Stomach (tissue), 4 donors: ENCODE measurements at regions not wholly inside any gene's neighbourhood (a gene's known extent, or its start where the extent isn't known, plus 50 kb on each side); places are given as distances from the start of the nearest gene placed in this dataset.

Experiments
- CTCF ChIP-seq, 7 experiments: fragments of 450-650 bp in 4 of 7; fragments of 200-600 bp in 3 of 7; sonication (generic) in 3 of 7; IDR thresholded peaks; one replicate each; pipeline ENCODE4 v1.5.1; 2016 to 2019; ENCODE audit warnings: antibody characterized with exemption in 7 of 7, control low read depth in 2 of 7, mild to moderate bottlenecking in 1 of 7
- EP300 ChIP-seq: sonication (generic); formaldehyde crosslinking; IDR thresholded peaks from one replicate; pipeline ENCODE4 v1.6.1; 2017; ENCODE audit warnings: antibody characterized with exemption
- POLR2A ChIP-seq, 4 donors: fragments of 450-650 bp; IDR thresholded peaks; one replicate each; pipeline ENCODE4 v1.6.1; 2016; ENCODE audit warnings: antibody characterized with exemption in 4 of 4, control low read depth in 2 of 4, mild to moderate bottlenecking in 1 of 4, moderate library complexity in 1 of 4

DNA sequence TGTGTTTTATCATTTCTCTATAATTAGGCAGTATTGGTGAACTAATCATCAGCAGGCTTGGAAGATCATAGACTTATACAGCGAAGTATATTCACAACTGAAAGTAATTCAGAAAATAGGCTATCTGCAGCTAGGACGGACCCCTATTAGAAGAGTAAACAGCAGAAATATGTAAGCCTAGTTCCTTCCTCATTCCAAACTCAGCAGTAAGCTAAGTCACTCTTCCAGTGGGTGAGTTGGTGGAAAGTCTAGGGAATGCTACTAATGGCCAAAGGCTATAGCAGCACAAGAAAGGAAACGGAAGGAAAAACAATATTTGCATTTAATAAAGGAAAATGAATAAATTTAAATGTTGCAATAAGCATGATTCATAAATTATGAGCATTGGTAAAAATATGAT is 918.1 kb upstream of the TMPRSS15 start:
- TF ChIP-seq POLR2A (IDR thresholded peaks at IDR 0.05) (no peak), CTCF (IDR thresholded peaks at IDR 0.05) (no peak), EP300 (no peak)
